ENCODE measurements at regions not wholly inside any gene's neighbourhood (a gene's known extent, or its start where the extent isn't known, plus 50 kb on each side); places are given as distances from the start of the nearest gene placed in this dataset.

- TF ChIP-seq CTCF (conservative IDR thresholded peaks at IDR 0.05; ENCODE audit: low read depth in 2 of 2): no peak
- TF ChIP-seq JUNB (IDR thresholded peaks at IDR 0.05; ENCODE audit: unreplicated experiment): no peak
These were observed 222.6 kb downstream of the PDCD6IP start for GRCh38 chr3:34020726-34021680.

Data from GM23338 (cell line).